Spleen (tissue), 11 donors: ENCODE measurements at regions not wholly inside any gene's neighbourhood (a gene's known extent, or its start where the extent isn't known, plus 50 kb on each side); places are given as distances from the start of the nearest gene placed in this dataset.

Experiments
- DNase-seq: peaks from one replicate; pipeline ENCODE4 v3.0.0-alpha.2; 2020
- H3K27ac ChIP-seq, 8 donors: fragments of 200-600 bp; sonication (generic) in 7 of 8; 1 replicate in 4 of 8; 2 replicates in 4 of 8; pipeline versions ENCODE4 v1.5.0 to v1.8.0; 2016 to 2021; ENCODE audit warnings: inconsistent platforms in 4 of 8, mild to moderate bottlenecking in 4 of 8, moderate library complexity in 1 of 8
- H3K27me3 ChIP-seq, 7 donors: fragments of 200-600 bp; sonication (generic) in 6 of 7; replicated peaks in 1 of 7; 1 replicate in 4 of 7; 2 replicates in 3 of 7; pipeline versions ENCODE4 v1.5.0 to v1.8.0; 2016 to 2021; ENCODE audit warnings: inconsistent platforms in 3 of 7, mild to moderate bottlenecking in 1 of 7
- H3K36me3 ChIP-seq, 6 donors: fragments of 200-600 bp; sonication (generic) in 5 of 6; 1 replicate in 4 of 6; 2 replicates in 2 of 6; pipeline versions ENCODE4 v1.5.0 to v1.8.0; 2016 to 2021; ENCODE audit warnings: inconsistent platforms in 2 of 6
- H3K4me1 ChIP-seq, 6 donors: fragments of 200-600 bp; sonication (generic) in 5 of 6; 1 replicate in 3 of 6; 2 replicates in 3 of 6; pipeline versions ENCODE4 v1.5.0 to v1.8.0; 2016 to 2021; ENCODE audit warnings: inconsistent platforms in 3 of 6
- H3K4me3 ChIP-seq, 8 donors: fragments of 200-600 bp; sonication (generic) in 7 of 8; 1 replicate in 4 of 8; 2 replicates in 4 of 8; pipeline versions ENCODE4 v1.5.0 to v1.8.0; 2016 to 2021; ENCODE audit warnings: inconsistent platforms in 4 of 8, mild to moderate bottlenecking in 4 of 8, moderate library complexity in 2 of 8
- H3K9me3 ChIP-seq, 8 donors: fragments of 200-600 bp; sonication (generic) in 7 of 8; 1 replicate in 4 of 8; 2 replicates in 4 of 8; pipeline versions ENCODE4 v1.5.0 to v1.8.0; 2016 to 2021; ENCODE audit warnings: inconsistent platforms in 4 of 8
- CTCF ChIP-seq, 11 experiments: fragments of 200-600 bp in 7 of 11; fragments of 450-650 bp in 4 of 11; sonication (generic) in 4 of 11; IDR thresholded peaks in 8 of 11; conservative IDR thresholded peaks in 3 of 11; 1 replicate in 7 of 11; 2 replicates in 4 of 11; pipeline versions ENCODE4 v1.4.0 to v1.8.0; 2016 to 2021; ENCODE audit warnings: antibody characterized with exemption in 11 of 11, inconsistent platforms in 4 of 11, mild to moderate bottlenecking in 1 of 11
- POLR2A ChIP-seq, 3 donors: fragments of 450-650 bp; IDR thresholded peaks; one replicate each; pipeline ENCODE4 v1.5.1; 2017; ENCODE audit warnings: antibody characterized with exemption in 3 of 3, mild to moderate bottlenecking in 1 of 3
- POLR2AphosphoS5 ChIP-seq, 3 donors: sonication (generic); formaldehyde crosslinking; IDR thresholded peaks; one replicate each; pipeline ENCODE4 v1.5.1; 2017; ENCODE audit warnings: antibody characterized with exemption in 3 of 3
- WGBS, 5 donors: extraction: QIAGEN DNeasy Blood & Tissue Kit in 3 of 5; methylation state at CpG; one replicate each; pipeline versions ENCODE4 v1.1.5 to v1.1.7; 2013 to 2018; 5-methylcytosine and 5-hydroxymethylcytosine counted together
- intact Hi-C: fragments of 100-400 bp; cut with DNase I; formaldehyde crosslinking; loops from one replicate; pipeline ENCODE4 v1.15.0; 2023; ENCODE audit warnings: low total_unique reads
- donor health status: healthy with polysubstance abuse.
- donor health status: DM: no; HTN: no; CAD: no; lungs with moderate emphysema.
- donor health status: DM: no; HTN: no; CAD: no.
- donor health status: Bipolar disorder and iron deficiency.
- donor health status: healthy.
- donor health status: DM: no; HTN: no; CAD: no.
- donor health status: DM: yes; HTN: yes; CAD: no.

GRCh38 chr18:34521040-34521439 lies 189.1 kb upstream of the DTNA start:
- TF ChIP-seq CTCF (IDR thresholded peaks at IDR 0.05 in 8 of 11, conservative IDR thresholded peaks at IDR 0.05 in 3 of 11) (no peak), POLR2A (IDR thresholded peaks at IDR 0.05) (no peak), POLR2AphosphoS5 (IDR thresholded peaks at IDR 0.05) (no peak)
- DNase-seq = no peak
- no peaks in the 10 kb centered on the region for H3K36me3 ChIP-seq
- 72 to 85% (median 83%) methylated on average over 2 of the region's 2 CpGs for WGBS, 5 donors
- H3K4me3 ChIP-seq = no peak overlapping the region
- peaks cover 0 to 11% (median 7%) of the 10 kb centered on the region in 8 donors for H3K9me3 ChIP-seq
- no peaks in the 10 kb centered on the region for H3K27me3 ChIP-seq
- intact Hi-C loops = no loop called here
- H3K4me1 ChIP-seq = no peaks in the 10 kb centered on the region
- H3K27ac ChIP-seq = no peak overlapping the region

- DNase-seq = no peak
Measured at GRCh38 chr18:34522603-34523002, 187.5 kb upstream of the DTNA start.

GRCh38 chr18:34525244-34525643 lies 184.9 kb upstream of the DTNA start:
- no peak overlapping the region for H3K27ac ChIP-seq
- intact Hi-C loops = no loop called here
- no peaks in the 10 kb centered on the region for H3K36me3 ChIP-seq
- no peak for DNase-seq
- H3K9me3 ChIP-seq = no peaks in the 10 kb centered on the region
- H3K4me1 ChIP-seq = no peaks in the 10 kb centered on the region
- no peak for TF ChIP-seq POLR2A (IDR thresholded peaks at IDR 0.05)
- TF ChIP-seq CTCF (IDR thresholded peaks at IDR 0.05 in 8 of 11, conservative IDR thresholded peaks at IDR 0.05 in 3 of 11) = no peak
- no peak for TF ChIP-seq POLR2AphosphoS5 (IDR thresholded peaks at IDR 0.05)
- H3K27me3 ChIP-seq = no peaks in the 10 kb centered on the region
- no peak overlapping the region for H3K4me3 ChIP-seq
- WGBS, 5 donors = 59 to 78% (median 69%) methylated on average over 2 of the region's 2 CpGs

More at GRCh38 chr18:34522603-34523002, 187.5 kb upstream of the DTNA start:
- Histone ChIP-seq H3K36me3 (no peaks in the 10 kb centered on the region), H3K27ac (no peak overlapping the region), H3K27me3 (no peaks in the 10 kb centered on the region), H3K9me3 (no peaks in the 10 kb centered on the region), H3K4me1 (no peaks in the 10 kb centered on the region), H3K4me3 (no peak overlapping the region)
- no peak for TF ChIP-seq CTCF (IDR thresholded peaks at IDR 0.05 in 8 of 11, conservative IDR thresholded peaks at IDR 0.05 in 3 of 11)
- TF ChIP-seq POLR2AphosphoS5 (IDR thresholded peaks at IDR 0.05) = no peak
- no peak for TF ChIP-seq POLR2A (IDR thresholded peaks at IDR 0.05)
- intact Hi-C loops = no loop called here
- WGBS, 5 donors = 64 to 79% (median 72%) methylated on average over 3 of the region's 3 CpGs

- no peak for DNase-seq
- no peaks in the 10 kb centered on the region for H3K4me1 ChIP-seq
- WGBS, 5 donors = 89 to 96% (median 92%) methylated on average over 3 of the region's 3 CpGs
- no peaks in the 10 kb centered on the region for H3K36me3 ChIP-seq
- no peak overlapping the region for H3K4me3 ChIP-seq
- intact Hi-C loops = no loop called here
- H3K27ac ChIP-seq = no peak overlapping the region
- H3K9me3 ChIP-seq = no peaks in the 10 kb centered on the region
- H3K27me3 ChIP-seq = no peaks in the 10 kb centered on the region
- TF ChIP-seq CTCF (IDR thresholded peaks at IDR 0.05 in 8 of 11, conservative IDR thresholded peaks at IDR 0.05 in 3 of 11) (no peak), POLR2A (IDR thresholded peaks at IDR 0.05) (no peak), POLR2AphosphoS5 (IDR thresholded peaks at IDR 0.05) (no peak)
Measured at GRCh38 chr18:34528177-34528576, 181.9 kb upstream of the DTNA start.
